ENCODE measurements at regions not wholly inside any gene's neighbourhood (a gene's known extent, or its start where the extent isn't known, plus 50 kb on each side); places are given as distances from the start of the nearest gene placed in this dataset.

DNA sequence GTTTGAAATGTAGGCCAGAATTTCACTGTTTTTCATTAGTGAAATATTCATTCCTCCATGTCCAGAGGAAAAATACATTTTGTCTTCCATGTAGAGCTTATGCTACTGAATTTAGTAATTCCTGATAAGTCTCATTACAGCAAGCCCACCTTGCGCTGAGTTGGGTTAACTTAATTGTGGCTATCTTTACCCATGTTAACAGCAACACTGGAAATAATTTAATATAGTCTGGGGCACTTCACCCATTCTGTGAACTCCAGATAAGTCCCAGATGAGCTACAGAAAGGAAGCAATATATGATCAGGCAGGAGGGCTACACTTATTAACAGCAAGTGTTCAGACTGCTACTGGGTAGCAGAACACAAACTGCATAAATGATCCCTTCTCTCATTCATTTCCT, 270.1 kb upstream of the CNTN4 start:
- Histone ChIP-seq H3K9me2 (ENCODE audit: insufficient read depth, low read length) (no peaks in the 10 kb centered on the region), H3K36me3 (ENCODE audit: insufficient read depth, low read length) (no peaks in the 10 kb centered on the region), H3K9me3 (ENCODE audit: low read length) (no peaks in the 10 kb centered on the region), H3K79me2 (replicated peaks; ENCODE audit: insufficient read depth, low read length) (no peaks in the 10 kb centered on the region), H3K27ac (ENCODE audit: low read length) (no peak overlapping the region), H3K27me3 (ENCODE audit: insufficient read depth, low read depth, low read length) (no peaks in the 10 kb centered on the region), H3K4me2 (ENCODE audit: low read length) (no peak overlapping the region), H3F3A (ENCODE audit: insufficient read depth, low read length, poor library complexity, severe bottlenecking) (no peaks in the 10 kb centered on the region), H4K20me1 (ENCODE audit: insufficient read depth) (no peaks in the 10 kb centered on the region), H3K4me3 (ENCODE audit: low read length) (no peak overlapping the region), H3K9ac (ENCODE audit: low read length) (no peak overlapping the region), H2AFZ (ENCODE audit: low read depth, low read length) (no peak overlapping the region)
- TF ChIP-seq EZH2 (IDR thresholded peaks at IDR 0.05; ENCODE audit: borderline replicate concordance, insufficient read depth, low read length, poor library complexity, severe bottlenecking) (no peak), RAD21 (conservative IDR thresholded peaks at IDR 0.05) (no peak), MXI1 (conservative IDR thresholded peaks at IDR 0.05; ENCODE audit: poor library complexity, severe bottlenecking) (no peak)

- Histone ChIP-seq H3K79me2 (replicated peaks; ENCODE audit: insufficient read depth, low read length) (no peaks in the 10 kb centered on the region), H3K9me2 (ENCODE audit: insufficient read depth, low read length) (no peaks in the 10 kb centered on the region), H4K20me1 (ENCODE audit: insufficient read depth) (no peaks in the 10 kb centered on the region), H3K27ac (ENCODE audit: low read length) (no peak overlapping the region), H3K4me2 (ENCODE audit: low read length) (no peak overlapping the region), H3K9me3 (ENCODE audit: low read length) (no peaks in the 10 kb centered on the region), H3K9ac (ENCODE audit: low read length) (no peak overlapping the region), H3K27me3 (ENCODE audit: insufficient read depth, low read depth, low read length) (no peaks in the 10 kb centered on the region), H3F3A (ENCODE audit: insufficient read depth, low read length, poor library complexity, severe bottlenecking) (no peaks in the 10 kb centered on the region), H3K36me3 (ENCODE audit: insufficient read depth, low read length) (no peaks in the 10 kb centered on the region), H2AFZ (ENCODE audit: low read depth, low read length) (no peak overlapping the region), H3K4me3 (ENCODE audit: low read length) (no peak overlapping the region)
- TF ChIP-seq RAD21 (conservative IDR thresholded peaks at IDR 0.05) (no peak), MXI1 (conservative IDR thresholded peaks at IDR 0.05; ENCODE audit: poor library complexity, severe bottlenecking) (no peak), REST (IDR thresholded peaks at IDR 0.05; ENCODE audit: borderline replicate concordance) (no peak), POLR2AphosphoS5 (IDR thresholded peaks at IDR 0.05) (no peak), EZH2 (IDR thresholded peaks at IDR 0.05; ENCODE audit: borderline replicate concordance, insufficient read depth, low read length, poor library complexity, severe bottlenecking) (no peak)
- TF ChIP-seq, protein P1, sequence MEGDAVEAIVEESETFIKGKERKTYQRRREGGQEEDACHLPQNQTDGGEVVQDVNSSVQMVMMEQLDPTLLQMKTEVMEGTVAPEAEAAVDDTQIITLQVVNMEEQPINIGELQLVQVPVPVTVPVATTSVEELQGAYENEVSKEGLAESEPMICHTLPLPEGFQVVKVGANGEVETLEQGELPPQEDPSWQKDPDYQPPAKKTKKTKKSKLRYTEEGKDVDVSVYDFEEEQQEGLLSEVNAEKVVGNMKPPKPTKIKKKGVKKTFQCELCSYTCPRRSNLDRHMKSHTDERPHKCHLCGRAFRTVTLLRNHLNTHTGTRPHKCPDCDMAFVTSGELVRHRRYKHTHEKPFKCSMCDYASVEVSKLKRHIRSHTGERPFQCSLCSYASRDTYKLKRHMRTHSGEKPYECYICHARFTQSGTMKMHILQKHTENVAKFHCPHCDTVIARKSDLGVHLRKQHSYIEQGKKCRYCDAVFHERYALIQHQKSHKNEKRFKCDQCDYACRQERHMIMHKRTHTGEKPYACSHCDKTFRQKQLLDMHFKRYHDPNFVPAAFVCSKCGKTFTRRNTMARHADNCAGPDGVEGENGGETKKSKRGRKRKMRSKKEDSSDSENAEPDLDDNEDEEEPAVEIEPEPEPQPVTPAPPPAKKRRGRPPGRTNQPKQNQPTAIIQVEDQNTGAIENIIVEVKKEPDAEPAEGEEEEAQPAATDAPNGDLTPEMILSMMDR (IDR thresholded peaks at IDR 0.05; ENCODE audit: poor library complexity, severe bottlenecking): no peak
Measured at GRCh38 chr3:1830851-1831250, 267.8 kb upstream of the CNTN4 start.

- Histone ChIP-seq H3K9me2 (ENCODE audit: insufficient read depth, low read length) (no peaks in the 10 kb centered on the region), H4K20me1 (ENCODE audit: insufficient read depth) (no peaks in the 10 kb centered on the region), H3K36me3 (ENCODE audit: insufficient read depth, low read length) (no peaks in the 10 kb centered on the region), H3K79me2 (replicated peaks; ENCODE audit: insufficient read depth, low read length) (no peaks in the 10 kb centered on the region), H2AFZ (ENCODE audit: low read depth, low read length) (no peak overlapping the region), H3K4me3 (ENCODE audit: low read length) (no peak overlapping the region), H3F3A (ENCODE audit: insufficient read depth, low read length, poor library complexity, severe bottlenecking) (no peaks in the 10 kb centered on the region), H3K27me3 (ENCODE audit: insufficient read depth, low read depth, low read length) (no peaks in the 10 kb centered on the region), H3K9me3 (ENCODE audit: low read length) (no peaks in the 10 kb centered on the region), H3K9ac (ENCODE audit: low read length) (no peak overlapping the region), H3K4me2 (ENCODE audit: low read length) (no peak overlapping the region), H3K27ac (ENCODE audit: low read length) (no peak overlapping the region)
- TF ChIP-seq POLR2AphosphoS5 (IDR thresholded peaks at IDR 0.05): no peak
- no peak for TF ChIP-seq SMC3 (conservative IDR thresholded peaks at IDR 0.05; ENCODE audit: poor library complexity)
- no peak for TF ChIP-seq TAF1 (IDR thresholded peaks at IDR 0.05; ENCODE audit: low read depth)
- no peak for TF ChIP-seq EP300 (conservative IDR thresholded peaks at IDR 0.05; ENCODE audit: poor library complexity, severe bottlenecking)
- no peak for TF ChIP-seq REST (IDR thresholded peaks at IDR 0.05; ENCODE audit: borderline replicate concordance)
- TF ChIP-seq, protein P1 (IDR thresholded peaks at IDR 0.05; ENCODE audit: poor library complexity, severe bottlenecking): no peak
- no peak for TF ChIP-seq RAD21 (conservative IDR thresholded peaks at IDR 0.05)
- TF ChIP-seq MXI1 (conservative IDR thresholded peaks at IDR 0.05; ENCODE audit: poor library complexity, severe bottlenecking): no peak
- TF ChIP-seq EZH2 (IDR thresholded peaks at IDR 0.05; ENCODE audit: borderline replicate concordance, insufficient read depth, low read length, poor library complexity, severe bottlenecking): no peak
Measured at GRCh38 chr3:1832395-1832794, 266.3 kb upstream of the CNTN4 start.
